CD4-positive, CD25-positive, alpha-beta regulatory T cell (primary cell): ENCODE measurements at regions not wholly inside any gene's neighbourhood (a gene's known extent, or its start where the extent isn't known, plus 50 kb on each side); places are given as distances from the start of the nearest gene placed in this dataset.

Experiments used
- ATAC-seq, 2 donors: fragments of 150-1000 bp; cut with Tn5 transposase; one replicate each; pipeline ENCODE4 v1.10.0; 2021; ENCODE audit warnings: low read depth in 2 of 2, moderate number of reproducible peaks in 2 of 2, moderate library complexity in 1 of 2
- DNase-seq, 3 donors: peaks; one replicate each; pipeline versions ENCODE4 v3.0.0 to v3.0.0-alpha.2; 2012 to 2022; ENCODE audit warnings: mixed read lengths in 1 of 3
- H3K27ac ChIP-seq: one replicate; pipeline ENCODE4 v1.7.0; 2013; ENCODE audit warnings: mild to moderate bottlenecking, low read length; ENCODE audit not compliant: insufficient read depth, poor library complexity, severe bottlenecking
- H3K27me3 ChIP-seq: one replicate; pipeline ENCODE4 v1.7.0; 2013; ENCODE audit warnings: low read length; ENCODE audit not compliant: control insufficient read depth, insufficient read depth
- H3K36me3 ChIP-seq: one replicate; pipeline ENCODE4 v1.7.0; 2013; ENCODE audit warnings: mild to moderate bottlenecking, low read length, moderate library complexity; ENCODE audit not compliant: control insufficient read depth, insufficient read depth
- H3K4me1 ChIP-seq: 2 replicates; pipeline ENCODE4 v1.7.0; 2013; ENCODE audit warnings: mild to moderate bottlenecking, low read length; ENCODE audit not compliant: insufficient read depth, control insufficient read depth, poor library complexity, severe bottlenecking
- H3K4me3 ChIP-seq: one replicate; pipeline ENCODE4 v1.7.0; 2013; ENCODE audit warnings: low read depth, mild to moderate bottlenecking, low read length, moderate library complexity
- H3K9me3 ChIP-seq, 2 experiments: 1 replicate in 1 of 2; 2 replicates in 1 of 2; pipeline ENCODE4 v1.7.0; 2013; ENCODE audit warnings: low read length in 2 of 2, mild to moderate bottlenecking in 1 of 2, moderate library complexity in 1 of 2; ENCODE audit not compliant: control insufficient read depth in 2 of 2
- H3K27ac Mint-ChIP-seq, 3 donors: one replicate each; pipeline ENCODE4 v1.8.0; 2020 to 2022; ENCODE audit warnings: mild to moderate bottlenecking in 3 of 3, mixed read lengths in 3 of 3, moderate library complexity in 2 of 3
- H3K27me3 Mint-ChIP-seq: one replicate; pipeline ENCODE4 v1.8.0; 2022; ENCODE audit warnings: mild to moderate bottlenecking, mixed read lengths
- H3K36me3 Mint-ChIP-seq: one replicate; pipeline ENCODE4 v1.8.0; 2020; ENCODE audit warnings: mixed read lengths
- H3K4me1 Mint-ChIP-seq, 4 donors: one replicate each; pipeline ENCODE4 v1.8.0; 2020 to 2022; ENCODE audit warnings: mixed read lengths in 4 of 4, mild to moderate bottlenecking in 1 of 4
- H3K4me3 Mint-ChIP-seq, 4 donors: one replicate each; pipeline ENCODE4 v1.8.0; 2020 to 2022; ENCODE audit warnings: mild to moderate bottlenecking in 4 of 4, mixed read lengths in 4 of 4, moderate library complexity in 3 of 4
- H3K9me3 Mint-ChIP-seq, 7 donors: one replicate each; pipeline ENCODE4 v1.8.0; 2020 to 2022; ENCODE audit warnings: mixed read lengths in 7 of 7, mild to moderate bottlenecking in 3 of 7, moderate library complexity in 2 of 7

- Mint-ChIP-seq H3K36me3 (no peaks in the 10 kb centered on the region), H3K9me3 (peaks cover 0 to 7% (median 2%) of the 10 kb centered on the region in 7 donors)
- DNase-seq: no peak
These were observed 139.5 kb downstream of the CTTN start for GRCh38 chr11:70537576-70538571.

GRCh38 chr11:70538641-70539359, 140.5 kb downstream of the CTTN start:
- Histone ChIP-seq H3K4me1 (no peaks in the 10 kb centered on the region), H3K4me3 (no peak overlapping the region), H3K27me3 (no peaks in the 10 kb centered on the region), H3K27ac (no peak overlapping the region), H3K9me3 (no peaks in the 10 kb centered on the region), H3K36me3 (no peaks in the 10 kb centered on the region)
- H3K27me3 Mint-ChIP-seq: no peaks in the 10 kb centered on the region
- no peak for ATAC-seq
- DNase-seq: no peak
- H3K36me3 Mint-ChIP-seq: no peaks in the 10 kb centered on the region
- H3K9me3 Mint-ChIP-seq: peaks cover 0 to 5% (median 2%) of the 10 kb centered on the region in 7 donors
- H3K4me1 Mint-ChIP-seq: no peaks in the 10 kb centered on the region
- H3K4me3 Mint-ChIP-seq: no peak overlapping the region
- H3K27ac Mint-ChIP-seq: no peak overlapping the region

More at GRCh38 chr11:70537576-70538571, 139.5 kb downstream of the CTTN start:
- Mint-ChIP-seq H3K4me3 (no peak overlapping the region), H3K27me3 (no peaks in the 10 kb centered on the region), H3K27ac (no peak overlapping the region), H3K4me1 (no peaks in the 10 kb centered on the region)
- Histone ChIP-seq H3K27ac (no peak overlapping the region), H3K36me3 (no peaks in the 10 kb centered on the region), H3K27me3 (no peaks in the 10 kb centered on the region), H3K4me3 (no peak overlapping the region), H3K9me3 (no peaks in the 10 kb centered on the region), H3K4me1 (no peaks in the 10 kb centered on the region)
- no peak for ATAC-seq

GRCh38 chr11:70539360-70540095, 141.2 kb downstream of the CTTN start:
- H3K9me3 Mint-ChIP-seq: peaks cover 0 to 5% (median 2%) of the 10 kb centered on the region in 7 donors
- H3K9me3 ChIP-seq: no peaks in the 10 kb centered on the region
- ATAC-seq: no peak
- H3K4me1 ChIP-seq: no peaks in the 10 kb centered on the region
- H3K4me3 Mint-ChIP-seq: no peak overlapping the region
- H3K4me1 Mint-ChIP-seq: no peaks in the 10 kb centered on the region
- H3K27ac ChIP-seq: no peak overlapping the region
- no peak for DNase-seq
- H3K4me3 ChIP-seq: no peak overlapping the region
- H3K27me3 ChIP-seq: no peaks in the 10 kb centered on the region
- H3K36me3 ChIP-seq: no peaks in the 10 kb centered on the region
- no peak overlapping the region for H3K27ac Mint-ChIP-seq
- no peaks in the 10 kb centered on the region for H3K27me3 Mint-ChIP-seq
- H3K36me3 Mint-ChIP-seq: no peaks in the 10 kb centered on the region

GRCh38 chr11:70540196-70540595, 141.9 kb downstream of the CTTN start:
- no peaks in the 10 kb centered on the region for H3K36me3 ChIP-seq
- H3K36me3 Mint-ChIP-seq: no peaks in the 10 kb centered on the region
- no peak overlapping the region for H3K4me3 Mint-ChIP-seq
- no peaks in the 10 kb centered on the region for H3K27me3 Mint-ChIP-seq
- DNase-seq (no peak), ATAC-seq (no peak)
- H3K4me1 Mint-ChIP-seq: no peaks in the 10 kb centered on the region
- H3K27ac ChIP-seq: no peak overlapping the region
- H3K4me1 ChIP-seq: no peaks in the 10 kb centered on the region
- no peak overlapping the region for H3K4me3 ChIP-seq
- H3K9me3 ChIP-seq: no peaks in the 10 kb centered on the region
- no peak overlapping the region for H3K27ac Mint-ChIP-seq
- H3K9me3 Mint-ChIP-seq: peaks cover 0 to 2% (median 2%) of the 10 kb centered on the region in 7 donors
- no peaks in the 10 kb centered on the region for H3K27me3 ChIP-seq

GRCh38 chr11:70541176-70541575, 142.8 kb downstream of the CTTN start:
- no peak for ATAC-seq
- H3K27me3 ChIP-seq: no peaks in the 10 kb centered on the region

GRCh38 chr11:70541699-70542098, 143.4 kb downstream of the CTTN start:
- H3K27ac ChIP-seq: no peak overlapping the region
- H3K4me1 ChIP-seq: no peaks in the 10 kb centered on the region
- no peaks in the 10 kb centered on the region for H3K36me3 ChIP-seq
- no peaks in the 10 kb centered on the region for H3K27me3 Mint-ChIP-seq
- no peak for ATAC-seq
- no peak overlapping the region for H3K27ac Mint-ChIP-seq
- no peak for DNase-seq
- H3K9me3 Mint-ChIP-seq: peaks cover 0 to 2% (median 0%) of the 10 kb centered on the region in 7 donors
- H3K4me3 Mint-ChIP-seq: no peak overlapping the region
- H3K4me1 Mint-ChIP-seq: no peaks in the 10 kb centered on the region
- no peaks in the 10 kb centered on the region for H3K9me3 ChIP-seq
- H3K36me3 Mint-ChIP-seq: no peaks in the 10 kb centered on the region
- H3K4me3 ChIP-seq: no peak overlapping the region
- H3K27me3 ChIP-seq: no peaks in the 10 kb centered on the region

More at GRCh38 chr11:70541176-70541575, 142.8 kb downstream of the CTTN start:
- no peak overlapping the region for H3K27ac ChIP-seq
- no peaks in the 10 kb centered on the region for H3K4me1 Mint-ChIP-seq
- H3K9me3 Mint-ChIP-seq: peaks cover 0 to 2% (median 0%) of the 10 kb centered on the region in 7 donors
- H3K36me3 Mint-ChIP-seq: no peaks in the 10 kb centered on the region
- H3K4me1 ChIP-seq: no peaks in the 10 kb centered on the region
- no peaks in the 10 kb centered on the region for H3K27me3 Mint-ChIP-seq
- DNase-seq: no peak
- no peaks in the 10 kb centered on the region for H3K9me3 ChIP-seq
- H3K4me3 Mint-ChIP-seq: no peak overlapping the region
- no peaks in the 10 kb centered on the region for H3K36me3 ChIP-seq
- H3K27ac Mint-ChIP-seq: no peak overlapping the region
- no peak overlapping the region for H3K4me3 ChIP-seq

- Histone ChIP-seq H3K36me3 (no peaks in the 10 kb centered on the region), H3K27me3 (no peaks in the 10 kb centered on the region), H3K4me3 (no peak overlapping the region), H3K9me3 (no peaks in the 10 kb centered on the region), H3K4me1 (no peaks in the 10 kb centered on the region), H3K27ac (no peak overlapping the region)
- peaks cover 0 to 2% (median 0%) of the 10 kb centered on the region in 7 donors for H3K9me3 Mint-ChIP-seq
- no peak overlapping the region for H3K27ac Mint-ChIP-seq
- H3K4me1 Mint-ChIP-seq: no peaks in the 10 kb centered on the region
- ATAC-seq: no peak
- H3K27me3 Mint-ChIP-seq: no peaks in the 10 kb centered on the region
- DNase-seq: no peak
- no peak overlapping the region for H3K4me3 Mint-ChIP-seq
- H3K36me3 Mint-ChIP-seq: no peaks in the 10 kb centered on the region
These were observed 144.1 kb downstream of the CTTN start for GRCh38 chr11:70542406-70542805.
